MCF 10A (cell line): ENCODE measurements at regions not wholly inside any gene's neighbourhood (a gene's known extent, or its start where the extent isn't known, plus 50 kb on each side); places are given as distances from the start of the nearest gene placed in this dataset.

Experiments
- BruUV-seq: library from RNA; stranded (reverse); fragments of 400-500 nt; replicated peaks from 2 replicates; lab custom pipeline; 2021; lab: Mats Ljungman, UMichigan
- CTCF ChIA-PET: fragments of 300-600 bp; sonication (Branson Sonifier 250); formaldehyde crosslinking; extraction: SDS; loops from one replicate; lab custom pipeline; 2021; ENCODE audit warnings: antibody characterized with exemption, inconsistent platforms; lab: Yijun Ruan, JAX
- POLR2A ChIA-PET: fragments of 300-600, 350-650 bp; sonication (Branson Sonifier 250); formaldehyde crosslinking; extraction: SDS; loops from one replicate; lab custom pipeline; 2020; ENCODE audit warnings: antibody characterized with exemption, inconsistent platforms; lab: Yijun Ruan, JAX
- DNase-seq: peaks from one replicate; pipeline ENCODE4 v3.0.0-alpha.2; 2018; ENCODE audit not compliant: unreplicated experiment
- H3K27ac Mint-ChIP-seq: one replicate; pipeline ENCODE4 v1.8.0; 2022; ENCODE audit warnings: mild to moderate bottlenecking, low read depth, mixed read lengths; ENCODE audit not compliant: unreplicated experiment
- H3K27me3 Mint-ChIP-seq: one replicate; pipeline ENCODE4 v1.8.0; 2022; ENCODE audit warnings: mixed read lengths; ENCODE audit not compliant: insufficient read depth, unreplicated experiment
- H3K36me3 Mint-ChIP-seq: one replicate; pipeline ENCODE4 v1.8.0; 2022; ENCODE audit warnings: mild to moderate bottlenecking, moderate library complexity, mixed read lengths; ENCODE audit not compliant: insufficient read depth, unreplicated experiment
- H3K4me1 Mint-ChIP-seq: one replicate; pipeline ENCODE4 v1.8.0; 2022; ENCODE audit warnings: mixed read lengths; ENCODE audit not compliant: insufficient read depth, unreplicated experiment
- H3K4me3 Mint-ChIP-seq: one replicate; pipeline ENCODE4 v1.8.0; 2022; ENCODE audit warnings: mild to moderate bottlenecking, moderate library complexity, mixed read lengths; ENCODE audit not compliant: unreplicated experiment
- H3K9me3 Mint-ChIP-seq: one replicate; pipeline ENCODE4 v1.8.0; 2022; ENCODE audit warnings: mixed read lengths; ENCODE audit not compliant: unreplicated experiment
- CTCF ChIP-seq: fragments of 200-600 bp; IDR thresholded peaks from one replicate; pipeline ENCODE4 v1.8.0; 2022; ENCODE audit warnings: antibody characterized with exemption, mild to moderate bottlenecking; ENCODE audit not compliant: unreplicated experiment
- intact Hi-C: fragments of 100-400 bp; cut with micrococcal nuclease; formaldehyde crosslinking; loops from 2 replicates; pipeline ENCODE4 v1.14.1; 2022

- no peak for TF ChIP-seq CTCF
- H3K27me3 Mint-ChIP-seq = no peaks in the 10 kb centered on the region
- ChIA-PET CTCF (interaction anchor here (0.6 to 1.4 kb wide), 2 partner anchors 100 to 936 kb away, joined by 3 to 4 read pairs; no protein-coding TSS in a partner anchor), POLR2A (no interaction called here)
- no peak overlapping the region for H3K4me3 Mint-ChIP-seq
- H3K36me3 Mint-ChIP-seq = peaks cover 7% of the 10 kb centered on the region
- H3K27ac Mint-ChIP-seq = no peak overlapping the region
- BruUV-seq = no TSS peak
- intact Hi-C loops = no loop called here
- H3K9me3 Mint-ChIP-seq = no peaks in the 10 kb centered on the region
- DNase-seq = no peak
- H3K4me1 Mint-ChIP-seq = no peaks in the 10 kb centered on the region
These were observed 421.6 kb upstream of the PBX1 start for GRCh38 chr1:164137273-164137925.

GRCh38 chr1:164141797-164142196 lies 417.2 kb upstream of the PBX1 start:
- H3K27me3 Mint-ChIP-seq = no peaks in the 10 kb centered on the region
- H3K4me1 Mint-ChIP-seq = no peaks in the 10 kb centered on the region
- H3K9me3 Mint-ChIP-seq = no peaks in the 10 kb centered on the region
- H3K4me3 Mint-ChIP-seq = no peak overlapping the region
- intact Hi-C loops = no loop called here
- ChIA-PET POLR2A (interaction anchor here (0.6 kb wide), 1 partner anchor 93 kb away, joined by 3 read pairs; no protein-coding TSS in a partner anchor), CTCF (no interaction called here)
- H3K27ac Mint-ChIP-seq = no peak overlapping the region
- DNase-seq = no peak
- peaks cover 4% of the 10 kb centered on the region for H3K36me3 Mint-ChIP-seq
- TF ChIP-seq CTCF = no peak
- BruUV-seq = no TSS peak

- no peaks in the 10 kb centered on the region for H3K36me3 Mint-ChIP-seq
- H3K27ac Mint-ChIP-seq = no peak overlapping the region
- ChIA-PET CTCF (interaction anchor here (1.2 kb wide), 1 partner anchor 632 kb away, joined by 5 read pairs; no protein-coding TSS in a partner anchor), POLR2A (no interaction called here)
- no peak overlapping the region for H3K4me3 Mint-ChIP-seq
- peaks cover 6% of the 10 kb centered on the region for H3K9me3 Mint-ChIP-seq
- intact Hi-C loops = no loop called here
- no peaks in the 10 kb centered on the region for H3K27me3 Mint-ChIP-seq
- H3K4me1 Mint-ChIP-seq = no peaks in the 10 kb centered on the region
- TF ChIP-seq CTCF = no peak
- BruUV-seq = no TSS peak
- no peak for DNase-seq
These were observed 404.4 kb upstream of the PBX1 start for GRCh38 chr1:164154622-164155021.

GRCh38 chr1:164155347-164155746 lies 403.6 kb upstream of the PBX1 start:
- ChIA-PET CTCF (interaction anchor here (0.5 to 1.2 kb wide), 4 partner anchors 11 to 744 kb away, joined by 3 to 5 read pairs (median 4); no protein-coding TSS in a partner anchor), POLR2A (no interaction called here)
- Mint-ChIP-seq H3K4me3 (no peak overlapping the region), H3K27me3 (no peaks in the 10 kb centered on the region), H3K27ac (no peak overlapping the region), H3K9me3 (peaks cover 9% of the 10 kb centered on the region), H3K4me1 (no peaks in the 10 kb centered on the region), H3K36me3 (no peaks in the 10 kb centered on the region)
- intact Hi-C loops = no loop called here
- no peak for TF ChIP-seq CTCF
- peak; percentile 19 for DNase-seq
- BruUV-seq = no TSS peak
